ENCODE measurements at regions not wholly inside any gene's neighbourhood (a gene's known extent, or its start where the extent isn't known, plus 50 kb on each side); places are given as distances from the start of the nearest gene placed in this dataset.

GRCh38 chr11:98871690-98872089 lies 149.1 kb upstream of the CNTN5 start:
- Mint-ChIP-seq H3K27me3 (ENCODE audit: low read depth in 3 of 3) (no peaks in the 10 kb centered on the region), H3K36me3 (no peaks in the 10 kb centered on the region), H3K4me1 (no peaks in the 10 kb centered on the region), H3K27ac (no peak overlapping the region), H3K4me3 (no peak overlapping the region), H3K9me3 (peaks cover 0 to 14% (median 2%) of the 10 kb centered on the region in 7 donors)
- H3K4me1 ChIP-seq (ENCODE audit: control insufficient read depth in 1 of 2, insufficient read depth in 2 of 2, low read length in 2 of 2), result no peaks in the 10 kb centered on the region
- no peak overlapping the region for H3K4me3 ChIP-seq (replicated peaks in 1 of 3; ENCODE audit: low read depth in 2 of 3, low read length in 3 of 3)
- TF ChIP-seq, protein P1, sequence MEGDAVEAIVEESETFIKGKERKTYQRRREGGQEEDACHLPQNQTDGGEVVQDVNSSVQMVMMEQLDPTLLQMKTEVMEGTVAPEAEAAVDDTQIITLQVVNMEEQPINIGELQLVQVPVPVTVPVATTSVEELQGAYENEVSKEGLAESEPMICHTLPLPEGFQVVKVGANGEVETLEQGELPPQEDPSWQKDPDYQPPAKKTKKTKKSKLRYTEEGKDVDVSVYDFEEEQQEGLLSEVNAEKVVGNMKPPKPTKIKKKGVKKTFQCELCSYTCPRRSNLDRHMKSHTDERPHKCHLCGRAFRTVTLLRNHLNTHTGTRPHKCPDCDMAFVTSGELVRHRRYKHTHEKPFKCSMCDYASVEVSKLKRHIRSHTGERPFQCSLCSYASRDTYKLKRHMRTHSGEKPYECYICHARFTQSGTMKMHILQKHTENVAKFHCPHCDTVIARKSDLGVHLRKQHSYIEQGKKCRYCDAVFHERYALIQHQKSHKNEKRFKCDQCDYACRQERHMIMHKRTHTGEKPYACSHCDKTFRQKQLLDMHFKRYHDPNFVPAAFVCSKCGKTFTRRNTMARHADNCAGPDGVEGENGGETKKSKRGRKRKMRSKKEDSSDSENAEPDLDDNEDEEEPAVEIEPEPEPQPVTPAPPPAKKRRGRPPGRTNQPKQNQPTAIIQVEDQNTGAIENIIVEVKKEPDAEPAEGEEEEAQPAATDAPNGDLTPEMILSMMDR (IDR thresholded peaks at IDR 0.05), result no peak
- no peak for DNase-seq
- WGBS (ENCODE audit: insufficient coverage), result 80% methylated on average over 1 of the region's 3 CpGs
- H3K79me2 ChIP-seq (ENCODE audit: insufficient read depth, low read length), result no peaks in the 10 kb centered on the region
- peaks cover 0 to 13% of the 10 kb centered on the region in 2 donors for H3K9me3 ChIP-seq (replicated peaks in 1 of 2; ENCODE audit: control insufficient read depth in 1 of 2, insufficient read depth in 1 of 2, low read length in 2 of 2)
- H3K9ac ChIP-seq (ENCODE audit: insufficient read depth, low read length, poor library complexity, severe bottlenecking), result no peak overlapping the region
- H3K4me2 ChIP-seq (replicated peaks; ENCODE audit: extremely low read depth, low read length, poor library complexity, severe bottlenecking), result no peak overlapping the region
- no peaks in the 10 kb centered on the region for H3K36me3 ChIP-seq (replicated peaks in 1 of 2; ENCODE audit: control insufficient read depth in 1 of 2, insufficient read depth in 2 of 2, low read length in 2 of 2)
- no peak overlapping the region for H3K27ac ChIP-seq (ENCODE audit: low read depth in 1 of 2, low read length in 2 of 2)
- intact Hi-C loops (cut with micrococcal nuclease), result no loop called here
- no peak overlapping the region for H2AFZ ChIP-seq (ENCODE audit: insufficient read depth, low read depth, low read length, poor library complexity, severe bottlenecking)
- no peaks in the 10 kb centered on the region for H3K27me3 ChIP-seq (ENCODE audit: control insufficient read depth in 2 of 2, insufficient read depth in 2 of 2, low read length in 2 of 2)
- H4K20me1 ChIP-seq (ENCODE audit: insufficient read depth, low read length), result no peaks in the 10 kb centered on the region

DNA sequence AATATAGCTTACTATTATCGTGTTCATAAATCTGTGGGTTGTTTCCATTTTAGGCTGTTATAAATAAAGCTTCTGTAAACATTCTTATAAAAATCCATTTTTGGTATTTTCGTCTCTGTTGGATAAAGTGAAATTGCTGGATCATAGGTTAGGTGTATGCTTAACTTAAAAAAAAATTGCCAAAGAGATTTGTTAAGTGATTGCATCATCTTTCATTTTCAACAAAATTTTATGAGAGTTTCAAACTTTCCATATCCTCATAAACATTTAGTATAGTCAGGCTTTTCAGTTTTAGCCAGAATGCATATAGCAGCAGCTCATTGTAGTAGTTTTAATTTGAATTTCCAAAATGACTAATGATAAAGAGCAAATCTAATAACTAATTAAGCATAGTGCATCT lies 146.7 kb upstream of the CNTN5 start:
- no peak overlapping the region for H3K27ac Mint-ChIP-seq
- Histone ChIP-seq H3K79me2 (ENCODE audit: insufficient read depth, low read length) (no peaks in the 10 kb centered on the region), H3K27me3 (ENCODE audit: control insufficient read depth in 2 of 2, insufficient read depth in 2 of 2, low read length in 2 of 2) (no peaks in the 10 kb centered on the region), H4K20me1 (ENCODE audit: insufficient read depth, low read length) (no peaks in the 10 kb centered on the region), H3K36me3 (replicated peaks in 1 of 2; ENCODE audit: control insufficient read depth in 1 of 2, insufficient read depth in 2 of 2, low read length in 2 of 2) (no peaks in the 10 kb centered on the region), H3K4me2 (replicated peaks; ENCODE audit: extremely low read depth, low read length, poor library complexity, severe bottlenecking) (no peak overlapping the region), H3K4me3 (replicated peaks in 1 of 3; ENCODE audit: low read depth in 2 of 3, low read length in 3 of 3) (no peak overlapping the region), H3K9me3 (replicated peaks in 1 of 2; ENCODE audit: control insufficient read depth in 1 of 2, insufficient read depth in 1 of 2, low read length in 2 of 2) (peaks cover 1 to 7% of the 10 kb centered on the region in 2 donors), H2AFZ (ENCODE audit: insufficient read depth, low read depth, low read length, poor library complexity, severe bottlenecking) (no peak overlapping the region), H3K27ac (ENCODE audit: low read depth in 1 of 2, low read length in 2 of 2) (no peak overlapping the region), H3K4me1 (ENCODE audit: control insufficient read depth in 1 of 2, insufficient read depth in 2 of 2, low read length in 2 of 2) (no peaks in the 10 kb centered on the region), H3K9ac (ENCODE audit: insufficient read depth, low read length, poor library complexity, severe bottlenecking) (no peak overlapping the region)
- no peak for DNase-seq
- no CpG with 5 or more reads among the region's 2 CpGs for WGBS (ENCODE audit: insufficient coverage)
- intact Hi-C loops (cut with micrococcal nuclease), result no loop called here
- no peaks in the 10 kb centered on the region for H3K36me3 Mint-ChIP-seq
- TF ChIP-seq, protein P1 (IDR thresholded peaks at IDR 0.05), result no peak
- H3K27me3 Mint-ChIP-seq (ENCODE audit: low read depth in 3 of 3), result no peaks in the 10 kb centered on the region
- H3K9me3 Mint-ChIP-seq, result peaks cover 0 to 10% (median 2%) of the 10 kb centered on the region in 7 donors
- H3K4me3 Mint-ChIP-seq, result no peak overlapping the region
- no peaks in the 10 kb centered on the region for H3K4me1 Mint-ChIP-seq

Data from CD14-positive monocyte (primary cell).